Neural cell (in vitro differentiated cells): ENCODE measurements at regions not wholly inside any gene's neighbourhood (a gene's known extent, or its start where the extent isn't known, plus 50 kb on each side); places are given as distances from the start of the nearest gene placed in this dataset.

Source experiments
- EP300 ChIP-seq: fragments of 450-650 bp; conservative IDR thresholded peaks from 2 replicates; pipeline ENCODE4 v1.6.1; 2014; ENCODE audit warnings: antibody characterized with exemption, mild to moderate bottlenecking, moderate library complexity; ENCODE audit not compliant: poor library complexity, severe bottlenecking
- POLR2AphosphoS5 ChIP-seq: IDR thresholded peaks from 2 replicates; pipeline ENCODE4 v1.6.1; 2012
- RAD21 ChIP-seq: fragments of 450-650 bp; conservative IDR thresholded peaks from 2 replicates; pipeline ENCODE4 v1.6.1; 2014; ENCODE audit warnings: antibody characterized with exemption, mild to moderate bottlenecking, moderate library complexity
- TF ChIP-seq, protein P1 (sequence below): fragments of 450-650 bp; IDR thresholded peaks from 2 replicates; pipeline ENCODE4 v1.5.1; 2014; ENCODE audit warnings: antibody characterized with exemption, mild to moderate bottlenecking, moderate library complexity; ENCODE audit not compliant: poor library complexity, severe bottlenecking

DNA sequence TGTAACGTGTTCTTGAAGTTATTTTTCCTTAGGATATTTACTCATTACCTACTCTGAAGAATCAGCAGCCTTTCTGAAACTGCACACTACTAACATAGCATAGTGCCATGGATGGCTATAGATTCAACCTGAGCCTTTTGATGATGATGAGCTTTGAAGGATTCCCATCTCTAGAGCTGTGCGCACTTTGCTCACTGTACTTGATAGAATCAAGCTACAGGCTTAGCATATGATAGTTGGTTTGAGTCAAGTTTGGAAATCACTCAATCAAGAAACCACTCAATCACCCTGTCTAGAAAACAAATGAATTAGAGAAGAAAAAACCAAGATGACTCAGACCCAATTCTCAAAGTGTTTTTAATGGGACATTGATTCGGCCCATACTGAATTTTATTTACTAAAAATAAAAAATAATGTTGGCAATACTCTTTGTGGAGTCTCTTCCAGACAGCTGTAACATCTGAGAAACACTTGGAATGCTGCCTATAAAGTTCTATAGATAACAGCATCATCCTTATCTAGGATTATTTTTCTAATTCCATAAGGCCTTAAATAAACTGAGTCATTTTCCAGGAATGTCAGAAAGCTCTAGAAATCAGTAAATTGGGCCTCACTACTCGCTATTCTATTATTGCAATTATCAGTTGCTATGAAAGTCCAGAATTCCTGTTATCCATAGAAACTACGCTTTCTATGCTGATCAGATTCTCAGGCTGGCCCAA lies 259.0 kb upstream of the ERBB4 start:
- TF ChIP-seq RAD21: no peak
- TF ChIP-seq, protein P1, sequence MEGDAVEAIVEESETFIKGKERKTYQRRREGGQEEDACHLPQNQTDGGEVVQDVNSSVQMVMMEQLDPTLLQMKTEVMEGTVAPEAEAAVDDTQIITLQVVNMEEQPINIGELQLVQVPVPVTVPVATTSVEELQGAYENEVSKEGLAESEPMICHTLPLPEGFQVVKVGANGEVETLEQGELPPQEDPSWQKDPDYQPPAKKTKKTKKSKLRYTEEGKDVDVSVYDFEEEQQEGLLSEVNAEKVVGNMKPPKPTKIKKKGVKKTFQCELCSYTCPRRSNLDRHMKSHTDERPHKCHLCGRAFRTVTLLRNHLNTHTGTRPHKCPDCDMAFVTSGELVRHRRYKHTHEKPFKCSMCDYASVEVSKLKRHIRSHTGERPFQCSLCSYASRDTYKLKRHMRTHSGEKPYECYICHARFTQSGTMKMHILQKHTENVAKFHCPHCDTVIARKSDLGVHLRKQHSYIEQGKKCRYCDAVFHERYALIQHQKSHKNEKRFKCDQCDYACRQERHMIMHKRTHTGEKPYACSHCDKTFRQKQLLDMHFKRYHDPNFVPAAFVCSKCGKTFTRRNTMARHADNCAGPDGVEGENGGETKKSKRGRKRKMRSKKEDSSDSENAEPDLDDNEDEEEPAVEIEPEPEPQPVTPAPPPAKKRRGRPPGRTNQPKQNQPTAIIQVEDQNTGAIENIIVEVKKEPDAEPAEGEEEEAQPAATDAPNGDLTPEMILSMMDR: no peak
- TF ChIP-seq EP300: no peak
- no peak for TF ChIP-seq POLR2AphosphoS5
